Neural cell (in vitro differentiated cells): ENCODE measurements at regions not wholly inside any gene's neighbourhood (a gene's known extent, or its start where the extent isn't known, plus 50 kb on each side); places are given as distances from the start of the nearest gene placed in this dataset.

Experiments
- CTCF ChIP-seq: fragments of 450-650 bp; IDR thresholded peaks from 2 replicates; pipeline ENCODE4 v1.5.1; 2014; ENCODE audit warnings: antibody characterized with exemption, mild to moderate bottlenecking, moderate library complexity; ENCODE audit not compliant: poor library complexity, severe bottlenecking
- EP300 ChIP-seq: fragments of 450-650 bp; conservative IDR thresholded peaks from 2 replicates; pipeline ENCODE4 v1.6.1; 2014; ENCODE audit warnings: antibody characterized with exemption, mild to moderate bottlenecking, moderate library complexity; ENCODE audit not compliant: poor library complexity, severe bottlenecking
- EZH2 ChIP-seq: fragments of 200-600, 300-800 bp; shearing (Covaris generic), sonication (generic); IDR thresholded peaks from 2 replicates; pipeline ENCODE4 v1.6.1; 2014; ENCODE audit warnings: antibody characterized with exemption, low read length, borderline replicate concordance, mild to moderate bottlenecking; ENCODE audit not compliant: insufficient read depth, poor library complexity, severe bottlenecking
- POLR2AphosphoS5 ChIP-seq: IDR thresholded peaks from 2 replicates; pipeline ENCODE4 v1.6.1; 2012
- RAD21 ChIP-seq: fragments of 450-650 bp; conservative IDR thresholded peaks from 2 replicates; pipeline ENCODE4 v1.6.1; 2014; ENCODE audit warnings: antibody characterized with exemption, mild to moderate bottlenecking, moderate library complexity
- SMC3 ChIP-seq: fragments of 450-650 bp; conservative IDR thresholded peaks from 2 replicates; pipeline ENCODE4 v1.6.1; 2014; ENCODE audit warnings: antibody characterized with exemption, mild to moderate bottlenecking, moderate library complexity; ENCODE audit not compliant: poor library complexity

GRCh38 chrX:109936598-109936997, 66.3 kb upstream of the TMEM164 start:
- TF ChIP-seq CTCF (no peak), EP300 (no peak), EZH2 (no peak), POLR2AphosphoS5 (no peak), SMC3 (no peak), RAD21 (no peak)
